Mucosa of stomach (tissue), 1 donor: ENCODE measurements at regions not wholly inside any gene's neighbourhood (a gene's known extent, or its start where the extent isn't known, plus 50 kb on each side); places are given as distances from the start of the nearest gene placed in this dataset.

ENCODE experiments used
- H3K27me3 ChIP-seq: one replicate; pipeline ENCODE4 v1.7.0; 2013; ENCODE audit warnings: mild to moderate bottlenecking, low read length; ENCODE audit not compliant: control insufficient read depth, insufficient read depth
- H3K36me3 ChIP-seq: one replicate; pipeline ENCODE4 v1.7.0; 2013; ENCODE audit warnings: low read length; ENCODE audit not compliant: control insufficient read depth, insufficient read depth
- H3K4me1 ChIP-seq: one replicate; pipeline ENCODE4 v1.7.0; 2013; ENCODE audit warnings: mild to moderate bottlenecking, low read length; ENCODE audit not compliant: control insufficient read depth, insufficient read depth
- H3K4me3 ChIP-seq: one replicate; pipeline ENCODE4 v1.7.0; 2013; ENCODE audit warnings: low read length
- H3K9ac ChIP-seq: one replicate; pipeline ENCODE4 v1.7.0; 2013; ENCODE audit warnings: mild to moderate bottlenecking, low read length, moderate library complexity
- H3K9me3 ChIP-seq: one replicate; pipeline ENCODE4 v1.7.0; 2013; ENCODE audit warnings: mild to moderate bottlenecking, low read length, moderate library complexity; ENCODE audit not compliant: control insufficient read depth
- donor health status: Pancreatic carcinoma.

DNA sequence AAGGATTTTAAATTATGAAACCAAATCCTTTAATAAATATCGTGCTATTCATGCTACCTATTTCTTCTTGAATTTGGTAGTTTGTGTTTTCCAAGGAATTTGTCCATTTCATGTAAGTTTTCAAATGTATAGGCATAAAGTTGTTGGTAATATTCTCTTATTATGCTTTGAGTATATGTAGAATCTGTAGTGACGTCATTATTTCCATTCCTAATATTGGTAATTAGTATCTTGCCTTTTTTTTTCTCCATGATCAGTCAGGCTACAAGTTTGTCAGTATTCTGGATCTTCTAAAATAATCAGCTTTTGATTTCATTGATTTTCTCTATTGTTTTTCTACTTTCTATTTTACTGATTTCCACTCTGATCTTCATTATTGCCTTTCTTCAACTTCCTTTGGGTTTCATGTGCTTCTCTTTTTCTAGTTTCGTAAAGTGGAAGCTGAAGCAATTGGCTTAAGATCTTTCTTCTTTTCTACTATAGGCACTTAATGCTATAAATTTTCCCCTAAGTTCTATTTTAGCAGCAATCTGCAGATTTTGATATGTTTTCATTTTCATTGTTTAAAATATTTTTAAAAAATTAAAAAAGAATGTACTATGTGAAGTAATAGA is 156.5 kb upstream of the HDAC9 start:
- Histone ChIP-seq H3K9me3 (no peaks in the 10 kb centered on the region), H3K4me1 (no peaks in the 10 kb centered on the region)

DNA sequence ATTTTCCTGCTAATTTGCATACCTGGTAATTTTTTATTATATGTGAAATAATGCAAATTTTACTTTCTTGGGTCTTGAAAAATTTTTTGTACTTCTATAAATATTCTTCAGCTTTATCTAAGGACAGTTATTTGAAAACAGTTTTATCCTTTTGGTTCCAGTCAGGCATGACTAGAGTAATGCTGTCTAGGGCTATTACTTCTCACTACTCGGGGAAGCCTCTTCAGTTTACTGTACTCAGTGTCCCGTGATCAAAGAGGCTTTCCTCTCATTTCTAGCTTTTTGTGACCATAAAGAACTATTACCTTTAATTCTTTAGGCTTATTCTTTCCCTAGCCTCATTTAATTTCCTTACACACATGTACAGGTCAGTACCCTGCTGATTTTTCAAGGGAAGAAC is 153.8 kb upstream of the HDAC9 start:
- Histone ChIP-seq H3K9me3 (no peaks in the 10 kb centered on the region), H3K4me3 (no peak overlapping the region), H3K4me1 (no peaks in the 10 kb centered on the region), H3K36me3 (no peaks in the 10 kb centered on the region), H3K27me3 (no peaks in the 10 kb centered on the region), H3K9ac (no peak overlapping the region)

More for the DNA sequence above, 156.5 kb upstream of the HDAC9 start:
- Histone ChIP-seq H3K9ac (no peak overlapping the region), H3K4me3 (no peak overlapping the region), H3K36me3 (no peaks in the 10 kb centered on the region), H3K27me3 (no peaks in the 10 kb centered on the region)

DNA sequence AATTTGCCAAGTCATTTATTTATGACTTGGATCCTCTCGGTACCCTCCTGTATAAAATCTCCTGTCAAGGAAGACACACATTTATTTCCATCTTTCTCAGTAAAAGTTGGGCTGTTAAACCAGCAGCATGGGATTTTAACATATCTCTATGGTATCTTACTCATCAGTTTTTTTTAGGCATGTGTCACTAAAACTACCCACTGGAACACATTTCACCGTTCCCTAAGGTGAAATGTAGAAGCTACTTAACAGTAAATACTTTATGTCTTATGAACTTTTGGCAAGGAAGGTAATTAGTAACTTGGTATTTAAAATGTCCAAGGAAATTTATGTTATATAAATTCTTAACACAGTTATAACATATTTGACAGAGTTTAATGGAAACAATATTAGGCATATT is 152.5 kb upstream of the HDAC9 start:
- H3K9ac ChIP-seq = no peak overlapping the region
- no peaks in the 10 kb centered on the region for H3K36me3 ChIP-seq
- no peaks in the 10 kb centered on the region for H3K27me3 ChIP-seq
- H3K9me3 ChIP-seq = no peaks in the 10 kb centered on the region
- H3K4me1 ChIP-seq = no peaks in the 10 kb centered on the region
- H3K4me3 ChIP-seq = no peak overlapping the region

DNA sequence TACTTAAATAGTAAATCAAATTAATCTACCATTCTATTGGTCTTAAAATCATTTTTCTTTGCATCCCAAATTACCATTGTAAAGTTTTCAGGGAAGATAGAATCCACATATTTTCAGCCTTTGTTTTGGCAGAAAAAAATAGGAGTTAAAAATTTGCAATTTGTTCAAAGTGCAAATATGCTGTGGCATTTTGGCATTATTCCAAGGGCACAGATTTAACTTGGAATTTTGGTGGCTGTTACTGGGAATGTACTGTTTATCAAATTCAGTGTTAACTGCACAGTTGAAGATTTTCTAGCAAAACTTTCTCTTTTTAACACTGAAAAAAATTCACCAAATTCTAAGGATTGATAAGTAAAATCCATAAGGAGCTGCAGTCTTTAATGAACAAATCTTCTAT is 151.0 kb upstream of the HDAC9 start:
- no peak overlapping the region for H3K4me3 ChIP-seq
- H3K4me1 ChIP-seq = no peaks in the 10 kb centered on the region

DNA sequence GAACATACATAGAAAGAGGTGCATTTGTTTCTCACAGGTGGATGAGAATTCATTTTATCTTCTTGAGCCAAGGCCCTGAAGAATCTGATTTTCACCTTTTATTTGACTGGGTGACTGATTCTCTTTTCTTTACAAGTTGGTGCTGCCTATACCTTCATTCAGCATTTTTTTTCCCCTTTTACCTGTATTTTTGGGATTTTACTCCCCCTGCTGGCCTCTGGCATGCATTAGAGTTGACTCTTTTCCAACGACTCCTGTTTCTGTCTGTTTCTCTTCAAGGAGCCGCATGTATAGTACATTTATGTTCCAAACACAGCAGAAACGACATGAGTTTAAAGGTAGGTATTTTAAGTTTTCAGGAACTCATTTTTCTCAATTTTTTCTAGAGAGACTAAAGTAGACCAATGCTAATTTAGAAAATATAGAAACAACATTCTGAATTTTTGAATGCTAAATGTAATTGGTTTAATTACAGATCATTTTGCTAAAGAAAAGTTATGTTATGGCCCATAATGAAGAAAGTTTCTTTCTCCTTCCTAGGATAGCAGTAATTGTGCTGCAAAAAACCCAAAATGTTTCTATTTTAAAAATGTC is 149.8 kb upstream of the HDAC9 start:
- Histone ChIP-seq H3K9ac (no peak overlapping the region), H3K4me1 (no peaks in the 10 kb centered on the region), H3K27me3 (no peaks in the 10 kb centered on the region), H3K9me3 (no peaks in the 10 kb centered on the region), H3K36me3 (no peaks in the 10 kb centered on the region), H3K4me3 (no peak overlapping the region)

More for the DNA sequence above, 151.0 kb upstream of the HDAC9 start:
- no peaks in the 10 kb centered on the region for H3K36me3 ChIP-seq
- H3K9ac ChIP-seq = no peak overlapping the region
- H3K27me3 ChIP-seq = no peaks in the 10 kb centered on the region
- no peaks in the 10 kb centered on the region for H3K9me3 ChIP-seq

DNA sequence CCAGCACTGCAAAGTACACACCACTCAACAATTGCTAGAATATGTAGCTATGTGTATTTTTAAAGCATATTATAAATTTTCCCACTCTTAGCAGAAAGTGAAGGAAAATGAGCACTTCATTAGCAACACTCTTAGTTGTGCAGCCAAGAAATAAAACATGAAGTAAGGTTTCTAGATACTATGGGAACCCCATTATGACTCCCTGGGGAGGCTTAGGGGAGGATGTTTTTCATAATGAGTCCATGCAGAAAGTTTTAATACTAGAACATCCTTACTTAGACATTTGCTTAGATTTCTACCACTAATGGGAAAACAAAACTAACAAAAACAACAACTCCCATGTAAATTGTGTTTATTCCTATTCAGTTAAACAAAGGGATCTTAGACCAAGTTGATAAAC is 148.4 kb upstream of the HDAC9 start:
- no peak overlapping the region for H3K4me3 ChIP-seq

DNA sequence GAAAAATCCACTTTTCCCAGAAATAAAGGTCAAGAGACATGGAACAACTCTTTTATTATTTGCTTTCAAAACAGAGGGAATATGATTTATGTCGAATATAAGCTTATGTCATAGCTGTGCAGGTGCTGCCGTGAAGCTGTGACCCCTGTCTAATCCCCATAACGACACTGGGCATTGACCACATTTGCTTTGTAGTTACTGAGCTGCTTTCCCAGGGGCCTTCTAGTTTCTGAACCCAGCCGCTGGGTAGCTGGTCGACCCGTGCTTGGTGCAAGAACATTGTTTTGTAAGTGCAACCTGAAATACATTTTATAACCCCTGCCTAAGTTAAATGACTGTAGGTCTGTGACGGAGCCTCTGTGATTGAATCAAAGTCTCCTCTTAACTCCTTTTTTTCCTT is 144.9 kb upstream of the HDAC9 start:
- H3K9me3 ChIP-seq = no peaks in the 10 kb centered on the region
- no peak overlapping the region for H3K4me3 ChIP-seq
- H3K36me3 ChIP-seq = no peaks in the 10 kb centered on the region
- no peak overlapping the region for H3K9ac ChIP-seq
- no peaks in the 10 kb centered on the region for H3K27me3 ChIP-seq
- no peaks in the 10 kb centered on the region for H3K4me1 ChIP-seq

More for the DNA sequence above, 148.4 kb upstream of the HDAC9 start:
- H3K9me3 ChIP-seq = no peaks in the 10 kb centered on the region
- no peaks in the 10 kb centered on the region for H3K27me3 ChIP-seq
- no peaks in the 10 kb centered on the region for H3K36me3 ChIP-seq
- no peak overlapping the region for H3K9ac ChIP-seq
- no peaks in the 10 kb centered on the region for H3K4me1 ChIP-seq

DNA sequence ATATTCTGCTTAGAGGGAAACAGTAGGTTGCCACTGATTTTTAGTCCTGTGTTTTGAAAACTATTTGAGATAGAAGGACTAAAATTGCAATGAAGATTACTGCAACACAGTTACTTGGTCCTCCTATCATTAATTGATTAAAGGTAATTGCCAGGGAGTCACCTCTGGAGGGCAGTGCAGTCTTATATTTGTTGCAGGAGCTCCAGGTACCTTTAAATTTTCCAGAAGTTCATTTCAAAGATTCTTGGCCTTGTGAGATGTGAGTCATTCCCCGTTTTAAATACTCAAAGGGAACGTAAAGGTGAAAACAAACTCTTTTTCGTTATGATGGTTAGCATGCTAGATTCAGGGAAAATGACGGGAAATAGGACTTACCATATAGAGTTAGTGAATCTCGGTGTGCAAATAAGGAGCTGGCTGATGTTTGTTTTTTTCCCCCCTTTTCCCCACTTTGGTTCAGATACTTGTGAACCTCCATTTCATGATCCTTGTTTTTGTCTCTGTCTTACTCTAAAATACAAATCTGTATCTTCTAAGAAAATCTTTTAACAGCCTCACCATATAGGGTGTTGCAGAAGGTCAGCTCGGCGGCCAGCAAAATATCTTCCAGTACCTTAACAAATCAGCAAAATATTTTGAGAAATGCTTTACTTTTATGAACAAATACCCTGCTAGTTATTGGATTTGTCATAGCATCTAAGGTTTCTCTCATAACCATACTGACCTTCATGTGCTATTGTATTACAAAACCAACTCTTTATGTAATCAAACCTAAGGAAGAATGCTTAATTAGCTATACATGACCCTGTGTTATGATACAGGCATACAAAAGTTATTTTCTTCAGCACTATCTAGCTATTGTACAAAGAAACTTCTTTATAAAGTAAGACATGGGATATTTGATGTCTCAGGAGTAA is 143.0 kb upstream of the HDAC9 start:
- Histone ChIP-seq H3K9ac (no peak overlapping the region), H3K36me3 (no peaks in the 10 kb centered on the region), H3K27me3 (no peaks in the 10 kb centered on the region), H3K4me1 (no peaks in the 10 kb centered on the region), H3K4me3 (no peak overlapping the region), H3K9me3 (no peaks in the 10 kb centered on the region)

DNA sequence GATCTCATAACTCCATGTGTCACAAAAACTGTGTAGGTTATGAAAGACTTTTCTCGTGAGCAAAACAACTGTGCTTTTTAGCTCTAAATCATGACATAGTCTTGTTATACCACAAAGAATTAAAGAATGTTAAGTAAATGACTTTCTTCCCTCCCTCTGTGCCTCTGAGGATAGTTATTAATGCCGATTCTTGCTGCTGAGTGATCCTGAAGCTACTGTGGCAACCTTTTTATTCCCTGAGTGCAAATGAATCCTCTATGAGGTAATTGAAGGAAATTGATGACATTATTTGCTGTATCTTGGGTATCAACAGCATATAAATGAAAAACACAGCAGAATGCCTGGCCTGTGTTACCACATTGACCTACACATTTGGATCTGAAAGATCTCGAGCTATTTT is 142.2 kb upstream of the HDAC9 start:
- H3K4me3 ChIP-seq = no peak overlapping the region
- no peaks in the 10 kb centered on the region for H3K36me3 ChIP-seq
- no peaks in the 10 kb centered on the region for H3K9me3 ChIP-seq
- no peak overlapping the region for H3K9ac ChIP-seq
- H3K27me3 ChIP-seq = no peaks in the 10 kb centered on the region
- H3K4me1 ChIP-seq = no peaks in the 10 kb centered on the region

DNA sequence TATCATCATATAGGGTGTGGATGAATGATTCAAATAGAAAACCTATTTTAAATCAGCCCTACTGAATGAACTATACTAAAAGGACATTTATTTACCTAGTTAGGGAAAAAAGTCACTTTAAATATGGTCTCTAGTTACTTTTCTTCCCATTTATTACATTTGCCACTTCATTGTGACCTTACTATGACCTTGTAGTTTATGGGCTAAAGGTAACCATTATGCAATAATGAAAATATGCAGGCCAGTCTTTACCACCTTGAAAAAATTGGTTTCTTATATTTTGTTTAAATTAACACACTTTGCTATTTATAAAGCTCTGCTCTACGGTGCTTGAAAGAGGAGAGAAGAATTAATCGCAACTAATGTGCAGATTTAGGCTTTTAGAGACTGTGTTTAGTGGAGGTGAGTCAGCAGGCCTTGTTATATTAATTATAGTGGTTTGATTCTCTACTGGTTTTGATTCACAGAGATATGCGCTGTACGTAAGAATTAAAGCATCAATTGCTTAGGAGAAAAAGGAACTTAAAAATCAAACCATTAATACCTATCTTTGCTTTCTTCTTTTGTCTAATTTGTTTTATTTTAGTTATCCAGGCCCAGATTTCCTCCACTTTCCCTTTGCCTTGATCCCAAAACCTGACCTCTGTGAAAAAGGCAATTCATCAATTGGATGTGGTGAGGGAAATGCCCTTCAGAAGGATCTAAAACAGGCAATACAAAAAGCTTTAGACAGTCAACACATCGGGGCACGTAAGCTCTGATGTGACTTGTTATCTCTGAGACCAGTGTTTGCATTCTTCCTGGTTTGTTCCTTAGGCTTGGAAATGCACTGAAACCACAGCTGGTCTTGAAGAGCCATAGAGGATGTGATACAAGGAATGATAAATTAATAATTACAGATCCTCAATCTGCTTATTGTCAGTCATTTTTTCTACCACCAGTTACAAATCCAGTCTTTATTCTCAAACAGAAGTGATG is 141.2 kb upstream of the HDAC9 start:
- Histone ChIP-seq H3K9me3 (no peaks in the 10 kb centered on the region), H3K9ac (no peak overlapping the region), H3K4me1 (no peaks in the 10 kb centered on the region), H3K4me3 (no peak overlapping the region), H3K27me3 (no peaks in the 10 kb centered on the region), H3K36me3 (no peaks in the 10 kb centered on the region)

DNA sequence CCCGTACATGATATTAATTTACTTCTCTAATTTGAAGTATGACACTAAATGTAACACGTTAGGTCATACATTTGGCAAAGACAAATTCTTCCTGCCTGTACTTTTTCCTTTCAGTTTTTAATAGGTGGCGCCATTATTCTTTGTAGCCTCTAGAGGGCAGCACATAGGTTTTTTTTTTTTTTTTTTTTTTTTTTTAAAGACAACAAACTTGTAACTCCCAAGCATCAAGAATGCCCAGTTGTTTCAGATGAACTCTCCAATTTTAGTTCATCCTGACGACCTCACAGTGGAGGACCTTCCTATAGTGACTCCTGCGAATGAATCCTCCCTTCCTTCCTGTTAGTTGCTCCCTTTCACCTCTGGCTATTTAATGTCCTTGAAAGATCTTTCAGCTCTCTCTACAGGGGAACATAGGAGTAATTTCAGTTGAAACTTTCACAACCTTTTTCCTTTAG is 139.3 kb upstream of the HDAC9 start:
- Histone ChIP-seq H3K36me3 (no peaks in the 10 kb centered on the region), H3K4me3 (no peak overlapping the region), H3K9me3 (no peaks in the 10 kb centered on the region), H3K4me1 (no peaks in the 10 kb centered on the region), H3K9ac (no peak overlapping the region), H3K27me3 (no peaks in the 10 kb centered on the region)
